CD14-positive monocyte (primary cell): ENCODE measurements at regions not wholly inside any gene's neighbourhood (a gene's known extent, or its start where the extent isn't known, plus 50 kb on each side); places are given as distances from the start of the nearest gene placed in this dataset.

Experiments used
- DNase-seq, 3 donors: peaks; one replicate each; pipeline ENCODE4 v3.0.0-alpha.2; 2011 to 2022
- H2AFZ ChIP-seq: 2 replicates; pipeline ENCODE4 v1.6.0; 2012; ENCODE audit warnings: mild to moderate bottlenecking, low read depth, low read length, inconsistent platforms; ENCODE audit not compliant: insufficient read depth, poor library complexity, severe bottlenecking
- H3K27ac ChIP-seq, 2 donors: 1 replicate in 1 of 2; 2 replicates in 1 of 2; pipeline ENCODE4 v1.5.1; 2012 to 2013; ENCODE audit warnings: low read length in 2 of 2, control low read depth in 1 of 2, inconsistent platforms in 1 of 2, low read depth in 1 of 2, mild to moderate bottlenecking in 1 of 2
- H3K27me3 ChIP-seq, 2 donors: one replicate each; pipeline versions ENCODE4 v1.6.0 to v1.6.1; 2011 to 2013; ENCODE audit warnings: low read length in 2 of 2; ENCODE audit not compliant: control insufficient read depth in 2 of 2, insufficient read depth in 2 of 2
- H3K36me3 ChIP-seq, 2 donors: replicated peaks in 1 of 2; 1 replicate in 1 of 2; 2 replicates in 1 of 2; pipeline versions ENCODE4 v1.5.1 to v1.6.1; 2012 to 2013; ENCODE audit warnings: low read length in 2 of 2, control low read depth in 1 of 2, inconsistent platforms in 1 of 2, mild to moderate bottlenecking in 1 of 2; ENCODE audit not compliant: insufficient read depth in 2 of 2, control insufficient read depth in 1 of 2
- H3K4me1 ChIP-seq, 2 donors: 1 replicate in 1 of 2; 2 replicates in 1 of 2; pipeline versions ENCODE4 v1.5.1 to v1.6.1; 2012 to 2013; ENCODE audit warnings: low read length in 2 of 2, control low read depth in 1 of 2, inconsistent platforms in 1 of 2, mild to moderate bottlenecking in 1 of 2, moderate library complexity in 1 of 2; ENCODE audit not compliant: insufficient read depth in 2 of 2, control insufficient read depth in 1 of 2
- H3K4me2 ChIP-seq: replicated peaks from 2 replicates; pipeline ENCODE3; 2012; ENCODE audit warnings: low read length, moderate library complexity, mild to moderate bottlenecking; ENCODE audit not compliant: poor library complexity, severe bottlenecking; ENCODE audit errors: extremely low read depth
- H3K4me3 ChIP-seq, 3 experiments: fragments of 200-600 bp in 1 of 3; sonication (generic) in 1 of 3; replicated peaks in 1 of 3; 1 replicate in 2 of 3; 2 replicates in 1 of 3; pipeline ENCODE4 v1.5.1; 2011 to 2013; ENCODE audit warnings: low read length in 3 of 3, mild to moderate bottlenecking in 3 of 3, control low read depth in 2 of 3, low read depth in 2 of 3, inconsistent platforms in 1 of 3, moderate library complexity in 1 of 3
- H3K79me2 ChIP-seq: 2 replicates; pipeline ENCODE4 v1.6.0; 2012; ENCODE audit warnings: mild to moderate bottlenecking, control low read depth, inconsistent platforms, low read length, moderate library complexity; ENCODE audit not compliant: insufficient read depth
- H3K9ac ChIP-seq: 2 replicates; pipeline ENCODE4 v1.6.0; 2017; ENCODE audit warnings: low read length, mild to moderate bottlenecking; ENCODE audit not compliant: insufficient read depth, poor library complexity, severe bottlenecking
- H3K9me3 ChIP-seq, 2 donors: replicated peaks in 1 of 2; 1 replicate in 1 of 2; 2 replicates in 1 of 2; pipeline versions ENCODE4 v1.5.1 to v1.6.1; 2012 to 2013; ENCODE audit warnings: low read length in 2 of 2, control low read depth in 1 of 2; ENCODE audit not compliant: control insufficient read depth in 1 of 2, insufficient read depth in 1 of 2
- H4K20me1 ChIP-seq: 2 replicates; pipeline ENCODE4 v1.6.0; 2012; ENCODE audit warnings: mild to moderate bottlenecking, low read length, control low read depth, moderate library complexity; ENCODE audit not compliant: insufficient read depth
- H3K27ac Mint-ChIP-seq, 7 donors: one replicate each; pipeline ENCODE4 v1.8.0; 2020; ENCODE audit warnings: mild to moderate bottlenecking in 7 of 7, mixed read lengths in 7 of 7, moderate library complexity in 6 of 7, inconsistent platforms in 2 of 7
- H3K27me3 Mint-ChIP-seq, 3 donors: one replicate each; pipeline ENCODE4 v1.8.0; 2021 to 2022; ENCODE audit warnings: low read depth in 3 of 3, mild to moderate bottlenecking in 3 of 3, mixed read lengths in 3 of 3, moderate library complexity in 3 of 3, inconsistent platforms in 1 of 3
- H3K36me3 Mint-ChIP-seq, 2 donors: one replicate each; pipeline ENCODE4 v1.8.0; 2020; ENCODE audit warnings: mixed read lengths in 2 of 2, inconsistent platforms in 1 of 2, mild to moderate bottlenecking in 1 of 2
- H3K4me1 Mint-ChIP-seq: one replicate; pipeline ENCODE4 v1.8.0; 2020; ENCODE audit warnings: mild to moderate bottlenecking, mixed read lengths
- H3K4me3 Mint-ChIP-seq, 2 donors: one replicate each; pipeline ENCODE4 v1.8.0; 2020; ENCODE audit warnings: mild to moderate bottlenecking in 2 of 2, mixed read lengths in 2 of 2, moderate library complexity in 1 of 2
- H3K9me3 Mint-ChIP-seq, 7 donors: one replicate each; pipeline ENCODE4 v1.8.0; 2020 to 2022; ENCODE audit warnings: mixed read lengths in 7 of 7, mild to moderate bottlenecking in 6 of 7, moderate library complexity in 6 of 7, inconsistent platforms in 2 of 7
- CTCF ChIP-seq: fragments of 200-600 bp; IDR thresholded peaks from one replicate; pipeline ENCODE4 v1.8.0; 2022; ENCODE audit warnings: antibody characterized with exemption, mild to moderate bottlenecking
- WGBS: methylation state at CpG from one replicate; pipeline ENCODE4 v1.1.5; 2013; ENCODE audit warnings: missing lambda C conversion rate; ENCODE audit not compliant: insufficient coverage; 5-methylcytosine and 5-hydroxymethylcytosine counted together
- intact Hi-C, 2 donors: fragments of 100-400 bp; cut with micrococcal nuclease; formaldehyde crosslinking; loops; one replicate each; pipeline versions ENCODE4 v1.15.0 to v1.15.1; 2023

- Histone ChIP-seq H3K4me1 (peaks cover 20 to 22% of the 10 kb centered on the region in 2 donors), H4K20me1 (no peaks in the 10 kb centered on the region), H3K9ac (no peak overlapping the region), H3K4me3 (no peak overlapping the region), H3K79me2 (no peaks in the 10 kb centered on the region), H3K27me3 (no peaks in the 10 kb centered on the region), H3K4me2 (no peak overlapping the region), H2AFZ (no peak overlapping the region), H3K27ac (no peak overlapping the region), H3K9me3 (no peaks in the 10 kb centered on the region), H3K36me3 (no peaks in the 10 kb centered on the region)
- Mint-ChIP-seq H3K9me3 (peaks cover 0 to 4% (median 0%) of the 10 kb centered on the region in 7 donors), H3K36me3 (no peaks in the 10 kb centered on the region), H3K27ac (no peak overlapping the region), H3K27me3 (no peaks in the 10 kb centered on the region), H3K4me1 (peaks cover 33% of the 10 kb centered on the region), H3K4me3 (no peak overlapping the region)
- DNase-seq, result no peak
- WGBS, result 100% methylated on average over 2 of the region's 4 CpGs
- TF ChIP-seq CTCF, result no peak
- intact Hi-C loops, result no loop called here
Measured at GRCh38 chr11:121365304-121365703, 72.7 kb downstream of the SC5D start.

- intact Hi-C loops, result no loop called here
- Mint-ChIP-seq H3K9me3 (peaks cover 0 to 8% (median 2%) of the 10 kb centered on the region in 7 donors), H3K4me1 (peaks cover 37% of the 10 kb centered on the region), H3K36me3 (no peaks in the 10 kb centered on the region), H3K27ac (no peak overlapping the region), H3K4me3 (no peak overlapping the region), H3K27me3 (no peaks in the 10 kb centered on the region)
- Histone ChIP-seq H3K9ac (no peak overlapping the region), H4K20me1 (no peaks in the 10 kb centered on the region), H3K4me2 (no peak overlapping the region), H3K79me2 (no peaks in the 10 kb centered on the region), H3K4me3 (no peak overlapping the region), H3K27ac (no peak overlapping the region), H3K36me3 (no peaks in the 10 kb centered on the region), H3K4me1 (peaks cover 20 to 22% of the 10 kb centered on the region in 2 donors), H3K27me3 (no peaks in the 10 kb centered on the region), H3K9me3 (no peaks in the 10 kb centered on the region), H2AFZ (no peak overlapping the region)
- TF ChIP-seq CTCF, result no peak
- 100% methylated on average over 5 of the region's 5 CpGs for WGBS
- DNase-seq, result no peak
Measured at GRCh38 chr11:121366038-121366437, 73.5 kb downstream of the SC5D start.
